Left hindlimb (tissue), 1 donor: ENCODE measurements at regions not wholly inside any gene's neighbourhood (a gene's known extent, or its start where the extent isn't known, plus 50 kb on each side); places are given as distances from the start of the nearest gene placed in this dataset.
"Not testable (repeated sequence)": the region's sequence is repeated elsewhere in the genome, so short reads cannot be mapped to it uniquely, and the experiment has no call there.

ENCODE experiments used
- DNase-seq: peaks from one replicate; pipeline ENCODE4 v3.0.0-alpha.2; 2018

DNA sequence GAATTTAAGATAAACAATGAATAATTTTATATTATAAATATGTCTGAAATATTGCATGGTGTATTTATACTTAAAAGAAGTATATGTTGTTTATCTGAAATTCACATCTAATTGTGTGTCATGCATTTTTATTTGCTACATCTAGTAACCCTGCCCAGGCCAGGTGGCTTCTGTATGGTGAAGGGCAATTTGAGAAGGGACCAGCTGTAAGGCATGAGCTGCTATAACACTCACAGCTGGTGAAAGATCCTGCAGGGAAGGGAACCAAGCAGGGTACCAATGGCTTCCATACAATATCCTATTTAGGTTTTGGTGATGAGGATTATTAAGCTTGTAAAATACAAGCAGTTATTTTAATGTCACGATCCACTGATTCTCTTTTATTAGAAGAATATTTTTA is 921.8 kb upstream of the GJE1 start:
- DNase-seq: no peak

DNA sequence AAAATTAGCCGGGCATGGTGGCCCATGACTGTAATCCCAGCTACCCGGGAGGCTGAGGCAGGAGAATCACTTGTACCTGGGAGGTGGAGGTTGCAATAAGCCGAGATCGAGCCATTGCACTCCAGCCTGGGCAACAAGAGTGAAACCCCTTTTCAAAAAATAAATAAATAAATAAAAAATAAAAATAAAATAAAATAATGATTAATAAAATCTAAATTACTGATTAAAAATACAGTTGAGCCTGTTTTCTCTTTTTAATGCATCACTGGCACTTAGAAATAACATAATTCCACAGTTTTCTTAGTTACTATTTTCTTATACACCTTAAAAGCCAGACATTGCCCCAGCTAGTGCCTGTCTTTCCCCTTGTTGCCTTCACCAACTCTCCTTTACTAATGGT is 922.8 kb upstream of the GJE1 start:
- DNase-seq: no peak

DNA sequence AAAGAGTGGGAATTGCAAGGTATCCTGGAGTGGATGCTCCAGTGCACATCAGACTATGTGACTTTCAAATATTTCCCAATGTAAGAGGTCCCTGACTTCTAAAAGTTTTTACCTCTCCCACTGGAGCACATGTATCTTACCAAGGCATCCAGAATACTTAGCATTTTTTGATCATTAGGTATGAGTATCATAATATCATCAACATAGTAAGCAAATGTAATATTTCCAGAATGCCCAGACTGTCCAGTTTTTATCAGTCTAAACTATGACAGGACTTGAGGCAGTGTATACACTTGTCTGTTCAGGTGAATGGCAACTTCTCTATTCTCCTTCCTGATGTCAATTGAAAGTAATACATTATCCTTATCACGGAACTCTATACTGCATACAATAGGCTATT is 924.6 kb upstream of the GJE1 start:
- no peak for DNase-seq

DNA sequence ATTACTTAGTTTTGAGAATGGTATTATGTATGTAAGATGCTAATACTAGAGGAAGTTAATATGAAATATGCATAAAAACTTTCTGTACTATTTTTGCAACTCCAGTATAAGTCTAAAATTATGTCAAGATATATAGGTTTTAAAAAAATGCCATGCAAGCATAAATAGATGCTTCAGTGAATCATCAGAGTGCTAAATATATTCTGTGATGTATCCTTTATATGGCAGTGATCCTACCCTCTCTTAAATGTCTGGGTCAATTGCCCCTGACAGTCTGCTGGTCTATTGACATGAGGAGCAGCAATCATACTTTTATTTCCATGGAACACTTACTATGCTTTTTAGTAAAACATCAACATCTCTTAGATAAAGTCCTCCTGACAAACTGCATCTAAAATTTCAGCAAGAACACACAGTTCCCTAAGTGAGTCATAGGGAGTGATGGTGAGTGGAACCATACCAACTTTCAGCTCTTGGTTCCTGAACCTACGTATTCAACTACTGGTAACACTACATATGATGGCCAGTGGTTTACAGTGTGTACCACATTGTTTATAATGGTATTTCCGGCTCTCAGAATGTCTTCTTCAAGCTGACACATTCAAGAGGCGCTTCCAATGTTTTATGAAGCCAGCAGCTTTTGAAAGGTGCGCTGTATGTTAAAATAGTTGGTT is 928.7 kb upstream of the GJE1 start:
- DNase-seq: no peak

DNA sequence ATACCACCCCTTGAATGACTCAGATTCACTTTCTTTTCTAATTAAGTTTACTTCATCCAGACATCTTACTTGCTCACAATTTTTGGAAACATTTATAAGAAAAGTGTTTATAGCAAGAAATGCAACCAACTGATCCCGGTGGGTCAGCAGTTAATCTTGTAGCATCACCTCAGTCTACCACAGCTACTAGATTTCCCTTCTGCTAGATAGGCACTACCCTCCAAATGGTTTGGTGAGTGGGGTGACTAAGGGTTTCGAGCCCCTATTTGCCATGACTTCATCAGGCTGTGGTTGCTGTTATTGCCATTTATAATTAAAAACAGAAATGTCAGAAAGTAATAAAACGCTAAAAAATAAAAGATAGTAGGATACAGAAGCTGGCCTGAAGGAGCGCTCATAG is 930.1 kb upstream of the GJE1 start:
- no peak for DNase-seq

DNA sequence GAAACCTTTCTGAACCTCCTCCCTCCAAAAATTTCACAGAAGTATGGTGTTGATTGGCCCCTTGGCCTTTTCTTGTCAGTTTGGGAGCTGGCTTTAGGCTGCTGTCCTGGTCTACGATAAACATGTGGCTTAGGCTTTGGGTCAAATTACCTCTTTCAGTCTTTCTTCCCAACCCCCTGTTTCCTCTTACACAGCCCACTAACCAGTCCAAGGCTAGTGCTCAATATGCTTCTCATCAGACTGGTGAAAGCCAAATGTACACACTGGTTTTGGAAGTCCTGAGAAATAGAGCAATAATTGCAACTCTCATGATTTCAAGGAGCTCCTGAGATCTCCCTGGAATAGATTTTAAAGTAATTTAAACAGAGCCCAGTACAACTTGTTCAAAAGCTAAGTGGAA is 933.7 kb upstream of the GJE1 start:
- no peak for DNase-seq

DNA sequence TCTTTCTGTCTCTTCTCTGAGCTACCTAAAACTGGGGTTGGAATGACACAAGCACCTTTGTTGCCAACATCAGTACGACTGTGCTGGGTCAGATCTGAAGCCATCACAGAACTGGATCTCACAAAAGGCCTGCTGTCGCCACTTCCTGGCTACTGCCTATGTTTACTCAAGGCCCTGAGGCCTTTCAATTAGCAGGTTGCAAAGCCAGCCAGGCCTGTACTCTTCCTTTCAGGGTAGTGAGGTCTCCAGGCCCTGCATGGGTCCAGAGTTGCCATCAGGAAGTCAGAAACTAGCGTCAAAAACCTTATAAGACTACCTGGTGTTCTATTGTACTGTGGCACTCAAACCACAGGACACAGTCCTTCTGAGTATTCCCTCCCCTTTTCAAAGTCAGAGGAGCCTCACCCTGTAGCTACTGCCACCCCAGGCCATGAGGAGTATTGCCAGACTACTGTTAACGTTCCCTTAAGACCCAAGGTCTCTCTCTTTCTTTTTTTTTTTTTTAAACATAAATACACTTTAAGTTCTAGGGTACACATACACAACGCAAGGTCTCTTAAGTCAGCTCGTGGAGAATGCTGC is 937.4 kb upstream of the GJE1 start:
- no peak for DNase-seq

DNA sequence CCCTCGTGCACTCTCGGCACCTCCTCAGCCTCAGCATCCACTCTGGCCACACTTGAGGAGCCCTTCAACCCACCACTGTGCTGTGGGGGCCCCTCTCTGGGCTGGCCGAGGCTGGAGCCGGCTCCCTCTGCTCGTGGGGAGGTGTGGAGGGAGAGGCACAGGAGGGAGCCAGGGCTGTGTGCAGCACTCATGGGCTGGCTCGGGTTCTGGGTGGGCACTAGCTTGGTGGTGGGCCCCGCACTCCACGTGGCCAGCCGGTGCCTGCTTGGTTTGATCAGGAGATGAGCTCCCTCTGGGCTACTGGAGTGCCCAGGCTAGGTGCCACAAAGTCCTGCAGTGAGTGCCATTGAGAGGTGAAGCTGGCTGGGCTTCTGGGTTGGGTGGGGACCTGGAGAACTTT is 949.4 kb upstream of the GJE1 start:
- no peak for DNase-seq

DNA sequence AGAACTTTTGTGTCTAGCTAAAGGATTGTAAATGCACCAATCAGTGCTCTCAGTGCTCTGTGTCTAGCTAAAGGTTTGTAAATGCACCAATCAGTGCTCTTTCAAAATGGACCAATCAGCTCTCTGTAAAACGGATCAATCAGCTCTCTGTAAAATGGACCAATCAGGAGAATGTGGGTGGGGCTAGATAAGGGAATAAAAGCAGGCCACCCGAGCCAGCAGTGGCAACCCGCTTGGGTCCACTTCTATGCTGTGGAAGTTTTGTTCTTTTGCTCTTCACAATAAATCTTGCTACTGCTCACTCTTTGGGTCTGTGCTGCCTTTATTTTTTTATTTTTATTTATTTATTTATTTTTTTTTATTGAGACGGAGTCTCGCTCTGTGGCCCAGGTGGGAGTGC is 957.3 kb upstream of the GJE1 start:
- DNase-seq: not testable (repeated sequence)

DNA sequence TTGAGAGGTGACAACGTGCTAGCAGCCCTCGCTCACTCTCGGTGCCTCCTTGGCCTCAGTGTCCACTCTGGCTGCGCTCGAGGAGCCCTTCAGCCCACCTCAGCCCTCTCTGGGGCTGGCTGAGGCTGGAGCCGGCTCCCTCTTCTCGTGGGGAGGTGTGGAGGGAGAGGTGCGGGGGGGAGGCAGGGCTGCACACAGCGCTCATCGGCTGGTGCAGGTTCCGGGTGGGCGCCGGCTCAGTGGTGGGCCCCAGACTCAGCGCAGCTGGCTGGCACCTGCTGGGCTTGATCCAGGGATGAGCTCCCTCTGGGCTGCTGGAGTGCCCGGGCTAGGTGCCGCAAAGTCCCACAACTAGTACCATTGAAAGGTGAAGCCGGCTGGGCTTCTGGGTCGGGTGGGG is 957.8 kb upstream of the GJE1 start:
- no peak for DNase-seq

DNA sequence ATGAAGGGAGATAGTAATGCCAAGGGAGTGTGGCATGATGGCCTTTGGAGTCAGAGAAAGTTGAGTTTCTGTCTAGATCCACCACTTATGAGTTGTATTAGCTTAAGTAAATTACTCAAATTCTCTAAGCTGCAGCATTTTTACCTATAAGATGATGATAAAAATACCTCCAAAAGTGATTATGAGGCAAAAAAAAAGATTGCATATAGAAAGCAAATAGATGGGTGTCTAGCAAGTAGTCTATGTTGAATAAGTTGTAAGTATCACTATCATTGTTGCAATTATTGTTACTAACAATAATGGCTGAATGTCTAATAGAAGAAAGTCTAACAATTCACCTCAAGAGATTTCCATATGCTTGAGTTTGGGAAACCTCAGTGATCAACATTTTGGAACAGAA is 959.2 kb upstream of the GJE1 start:
- DNase-seq: no peak

DNA sequence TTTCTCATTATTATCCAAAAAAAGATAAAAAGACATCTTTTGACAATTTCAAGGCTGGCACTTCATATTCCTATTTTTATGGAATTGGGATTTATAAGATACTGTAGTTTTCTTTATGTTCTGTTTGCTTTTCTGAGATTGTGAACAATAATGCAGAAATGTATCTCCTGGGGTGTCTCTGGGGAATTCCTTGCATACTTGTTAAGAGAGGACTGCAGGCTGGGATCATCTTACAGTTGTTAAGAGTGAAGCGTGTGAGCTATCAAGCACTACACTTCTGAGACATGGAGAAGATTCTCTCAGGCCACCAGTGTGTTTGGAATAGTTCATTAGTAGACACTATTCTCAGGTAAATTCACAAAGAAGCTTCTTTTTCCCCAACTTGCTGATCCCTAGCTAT is 963.3 kb upstream of the GJE1 start:
- no peak for DNase-seq

DNA sequence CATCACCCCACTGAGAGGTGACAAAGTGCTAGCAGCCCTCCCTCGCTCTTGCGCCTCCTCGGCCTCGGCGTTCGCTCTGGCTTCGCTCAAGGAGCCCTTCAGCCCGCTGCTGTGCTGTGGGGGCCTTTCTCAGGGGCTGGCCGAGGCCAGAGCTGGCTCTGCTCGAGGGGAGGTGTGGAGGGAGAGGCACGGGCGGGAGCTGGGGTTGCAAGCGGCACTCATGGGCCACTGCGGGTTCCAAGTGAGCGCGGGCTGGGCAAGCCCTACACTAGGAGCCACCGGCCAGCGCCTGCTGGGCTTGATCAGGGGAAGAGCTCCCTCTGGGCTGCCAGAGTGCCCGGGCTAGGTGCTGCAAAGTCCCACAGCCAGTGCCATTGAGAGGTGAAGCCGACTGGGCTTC is 964.8 kb upstream of the GJE1 start:
- no peak for DNase-seq

DNA sequence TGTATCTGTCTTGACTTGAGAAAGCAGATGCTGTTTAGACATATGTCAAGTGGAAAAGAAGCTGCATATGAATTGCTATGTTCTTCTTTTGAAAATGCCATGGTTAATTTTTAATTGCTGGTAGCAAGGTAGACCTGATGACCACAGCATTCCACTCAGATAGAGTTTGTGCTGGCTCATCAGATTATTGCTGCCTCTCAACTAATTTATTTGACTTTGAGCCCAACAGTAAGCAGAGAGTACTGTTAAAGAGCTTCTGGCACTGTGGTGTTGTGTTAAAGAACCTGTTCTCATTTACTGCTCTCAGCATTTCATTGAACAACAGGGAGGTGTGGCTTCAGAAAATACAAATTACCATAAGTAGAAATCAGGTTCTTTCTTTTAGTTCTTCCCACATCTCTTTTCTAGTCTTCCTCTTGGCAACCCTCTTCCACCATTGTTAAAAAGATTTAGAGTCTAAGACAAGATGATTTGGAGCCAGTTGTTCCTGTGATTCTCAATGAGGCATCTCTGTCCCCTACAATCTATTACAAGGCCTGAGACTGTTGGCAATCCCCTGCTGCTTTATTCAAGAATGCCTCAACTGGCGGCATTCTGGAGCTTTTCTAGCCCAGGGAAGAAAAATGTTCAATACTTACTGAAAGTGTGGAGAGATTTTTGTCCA is 967.6 kb upstream of the GJE1 start:
- DNase-seq: no peak

DNA sequence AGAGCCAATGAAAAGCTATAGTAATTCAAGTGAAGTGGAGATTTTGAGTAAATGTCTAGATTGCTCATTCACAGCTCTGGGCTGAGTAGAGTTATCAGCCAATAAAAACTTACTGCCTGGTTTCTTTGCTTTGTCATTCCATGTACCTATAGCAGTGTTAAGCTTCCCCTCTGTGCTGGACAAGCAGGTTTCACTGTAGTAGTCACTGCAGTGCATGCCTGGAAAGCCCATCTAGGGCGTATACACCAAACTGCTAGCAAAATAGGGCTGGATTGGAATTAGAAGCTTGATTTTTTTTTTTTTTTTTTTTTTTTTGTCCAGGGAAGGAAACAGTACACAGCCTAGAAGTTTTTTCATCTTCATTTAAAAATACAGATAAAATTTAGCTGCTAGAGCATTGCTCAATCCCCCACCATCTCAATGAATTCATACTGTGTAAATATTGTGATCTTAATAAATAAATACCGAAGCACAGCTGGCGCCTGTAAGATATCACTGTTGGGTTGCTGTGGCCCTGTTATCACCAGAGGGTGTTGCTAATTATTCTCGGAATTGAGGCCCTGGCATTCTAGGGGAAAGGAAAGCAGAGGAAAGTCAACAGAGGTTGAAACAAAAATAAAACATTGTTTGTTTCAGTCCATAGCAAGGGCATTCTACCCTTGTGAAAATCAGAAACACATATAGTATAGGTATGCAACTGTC is 968.5 kb upstream of the GJE1 start:
- DNase-seq: no peak

DNA sequence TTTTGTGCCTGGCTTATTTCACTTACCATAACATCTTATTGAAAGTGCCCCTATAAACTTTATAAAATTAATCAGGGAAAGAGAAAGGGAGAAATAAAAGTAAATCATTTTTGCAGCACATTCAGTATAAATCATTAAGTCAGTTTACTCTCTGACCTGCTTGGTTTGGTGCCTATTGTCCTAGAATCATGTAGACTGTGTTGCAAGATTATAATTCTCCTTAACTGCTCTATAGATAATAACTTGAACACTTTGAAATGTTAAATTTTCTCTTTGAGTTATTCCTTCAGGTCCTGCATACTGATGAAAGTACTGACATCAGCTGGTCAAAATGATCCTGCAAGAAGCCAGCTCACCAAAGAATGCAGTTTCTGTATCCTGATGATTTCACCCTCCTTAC is 969.6 kb upstream of the GJE1 start:
- no peak for DNase-seq

DNA sequence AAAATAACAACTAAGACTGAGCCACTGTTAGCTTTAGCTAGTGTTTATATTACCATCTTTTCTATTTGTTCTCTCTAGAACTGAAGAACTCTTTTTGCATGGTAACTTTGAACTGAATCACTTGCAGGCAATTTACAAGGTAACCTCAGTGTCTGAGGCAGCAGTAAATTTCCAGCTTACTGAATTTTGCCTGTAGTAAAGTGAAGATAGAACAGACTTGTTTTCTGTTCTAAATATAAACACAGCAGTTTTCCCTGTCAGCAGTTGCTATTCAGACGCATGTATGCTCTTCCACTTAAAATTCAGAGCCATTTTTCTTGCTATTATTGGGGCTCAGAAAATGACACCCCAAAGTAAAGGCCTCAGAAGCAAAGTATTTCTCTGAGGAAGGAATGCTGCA is 974.0 kb upstream of the GJE1 start:
- no peak for DNase-seq

DNA sequence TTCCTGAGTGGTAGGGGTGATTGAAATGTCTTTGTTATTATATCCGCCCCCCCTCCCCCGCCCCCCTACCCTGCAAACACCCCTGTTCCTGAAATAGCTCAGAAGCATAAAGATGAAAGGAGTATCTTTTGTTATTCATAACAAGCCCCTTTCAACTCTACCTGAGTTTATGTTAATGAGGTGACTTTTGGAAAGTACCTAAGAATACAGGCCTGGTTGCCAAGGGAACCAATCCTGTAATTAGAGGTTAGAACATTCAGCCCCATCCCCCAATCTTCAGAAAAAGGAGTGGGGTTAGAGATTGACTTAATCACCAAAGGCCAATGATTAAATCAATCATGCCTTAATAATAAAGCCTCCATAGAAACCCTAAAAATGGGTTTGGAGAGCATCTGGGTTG is 979.2 kb upstream of the GJE1 start:
- DNase-seq: no peak

DNA sequence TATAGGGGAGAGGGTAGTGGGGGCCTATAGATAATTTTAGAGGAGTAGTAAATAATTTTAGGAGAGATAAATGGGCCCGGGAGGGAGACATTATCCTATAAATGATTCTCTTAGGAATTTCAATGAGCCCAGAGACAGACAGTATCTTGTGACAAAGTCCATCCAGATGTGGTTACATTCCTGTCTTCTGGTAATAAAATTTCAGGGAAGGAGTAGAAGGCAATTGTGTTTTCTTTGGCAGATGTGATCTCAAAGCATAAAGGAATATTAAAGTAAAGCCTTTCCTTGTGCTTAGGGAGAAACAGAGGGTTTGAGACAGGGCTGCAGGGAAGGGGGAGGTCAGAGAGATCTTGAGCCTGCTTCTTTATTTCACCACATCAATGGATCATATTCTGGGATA is 979.8 kb upstream of the GJE1 start:
- no peak for DNase-seq

DNA sequence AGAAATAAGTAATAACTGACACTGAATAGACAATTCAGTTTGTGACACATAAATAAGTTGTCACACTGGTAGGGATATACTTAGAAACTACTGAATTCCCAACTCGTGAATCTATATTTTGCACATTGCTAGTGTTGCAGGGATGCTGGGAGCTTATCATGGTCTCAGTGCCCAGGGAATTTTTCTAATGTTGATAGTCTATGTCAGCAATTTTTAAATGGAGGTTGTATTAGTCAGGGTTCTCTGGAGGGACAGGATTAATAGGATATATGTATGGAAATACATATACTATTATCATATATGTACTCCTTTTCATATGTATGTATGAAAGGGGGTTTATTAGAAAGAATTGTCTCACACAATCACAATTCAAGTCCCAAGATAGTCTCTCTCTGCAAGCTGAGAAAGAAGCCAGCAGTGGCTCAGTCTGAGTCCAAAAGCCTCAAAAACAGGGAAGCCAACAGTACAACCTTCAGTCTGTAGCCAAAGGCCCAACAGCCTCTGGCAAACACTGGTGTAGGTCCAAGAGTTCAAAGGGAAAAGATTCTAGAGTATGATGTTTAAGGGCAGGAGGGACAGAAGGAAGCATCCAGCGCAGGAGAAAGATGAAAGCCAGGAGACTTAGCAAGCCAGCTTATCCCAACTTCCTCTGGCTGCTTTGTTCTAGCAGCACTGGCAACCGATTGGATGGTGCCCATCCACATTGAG is 980.9 kb upstream of the GJE1 start:
- DNase-seq: no peak

DNA sequence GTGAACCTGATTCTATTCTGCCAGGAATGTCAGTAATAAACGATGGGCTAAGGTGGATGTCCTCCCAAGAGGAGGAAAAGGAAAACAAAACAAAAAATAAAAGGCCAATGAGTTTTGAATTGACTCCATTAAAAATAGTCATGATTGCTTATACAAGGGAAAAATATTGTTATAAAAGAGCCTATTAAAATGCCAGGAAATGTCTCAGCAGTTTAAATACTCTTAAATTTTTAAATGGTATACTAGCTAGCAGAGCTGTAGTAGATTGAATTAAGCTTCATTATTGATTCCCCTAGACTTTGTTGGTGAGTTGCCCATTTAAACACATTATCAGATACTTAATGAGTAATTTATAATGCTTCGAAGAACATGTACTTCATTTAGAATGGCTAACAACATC is 990.9 kb upstream of the GJE1 start:
- DNase-seq: no peak

DNA sequence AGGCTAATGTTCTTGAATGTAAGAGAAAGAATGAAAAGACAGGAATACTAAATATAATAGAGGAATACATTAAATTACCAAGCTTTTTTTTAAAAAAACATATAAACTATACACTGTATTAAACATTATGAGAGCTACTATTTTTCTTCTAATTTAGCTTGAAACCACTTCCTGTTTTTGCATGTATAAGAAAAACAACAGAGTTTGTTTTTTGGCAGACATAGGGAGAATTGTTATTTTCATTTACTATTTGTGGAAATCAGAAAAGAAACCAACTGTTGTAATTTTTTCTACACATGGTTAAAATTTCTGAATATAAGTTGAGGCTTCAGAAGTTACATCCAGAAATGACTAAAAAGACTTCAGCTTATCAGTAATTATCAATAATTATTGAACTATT is 991.8 kb upstream of the GJE1 start:
- DNase-seq: no peak

DNA sequence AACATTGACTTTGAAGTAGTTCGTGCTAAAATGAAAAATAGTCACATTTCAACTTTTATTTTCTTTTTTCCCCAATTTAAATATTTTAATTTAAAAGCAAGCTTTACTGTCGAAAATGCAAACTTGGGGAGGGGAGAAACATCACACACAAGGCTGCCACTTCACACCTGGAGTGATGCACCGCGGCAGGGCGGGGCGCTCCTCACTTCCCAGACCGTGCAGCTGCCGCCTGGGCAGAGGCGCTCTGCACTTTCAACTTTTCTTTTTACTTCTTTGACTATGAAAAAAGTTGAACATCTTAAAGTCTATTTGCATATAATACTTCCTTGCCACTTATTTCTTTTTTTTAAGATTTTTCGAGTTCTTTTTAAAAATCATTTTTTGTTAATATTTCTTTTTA is 993.3 kb upstream of the GJE1 start:
- no peak for DNase-seq

DNA sequence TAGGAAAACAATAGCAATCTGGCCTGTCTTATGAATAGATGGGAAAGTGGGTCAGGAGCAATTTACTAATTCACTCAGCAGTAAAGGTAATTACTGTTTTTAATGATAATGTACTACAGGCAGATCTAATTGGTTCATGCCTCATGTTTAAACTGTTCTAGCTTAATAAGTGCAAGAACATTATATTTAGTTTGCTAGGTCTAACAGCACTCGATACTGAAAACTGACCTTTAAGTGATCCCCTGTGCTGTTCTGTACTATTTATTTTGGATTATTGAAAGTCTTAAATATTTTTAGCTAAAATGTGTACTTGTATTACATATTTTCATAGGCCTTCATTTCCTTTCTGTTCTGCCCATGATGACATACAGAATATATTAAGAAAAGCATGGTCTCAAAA is 998.0 kb upstream of the GJE1 start:
- DNase-seq: no peak
